ENCODE measurements at regions not wholly inside any gene's neighbourhood (a gene's known extent, or its start where the extent isn't known, plus 50 kb on each side); places are given as distances from the start of the nearest gene placed in this dataset.

DNA sequence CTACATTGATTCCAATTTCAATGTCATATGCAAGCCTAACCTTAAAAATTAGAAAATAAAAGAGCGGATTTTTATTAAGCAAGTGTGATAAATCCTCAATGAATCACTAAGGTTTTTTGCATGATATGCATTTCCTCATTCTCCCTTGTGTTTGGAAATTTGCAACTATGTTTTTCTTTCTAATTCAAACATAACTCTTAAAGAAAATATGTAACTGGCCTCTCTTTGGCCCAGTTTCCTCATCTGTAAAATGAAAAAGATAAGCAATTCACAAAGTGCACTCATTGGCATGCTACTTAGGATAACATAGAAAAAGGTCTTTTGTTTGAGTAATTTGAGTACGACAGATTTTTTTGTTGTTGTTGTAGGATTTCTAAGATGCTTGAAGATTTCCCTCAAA, 295.5 kb downstream of the CDH11 start:
- H3K4me1 ChIP-seq, result no peaks in the 10 kb centered on the region
- H3K27ac ChIP-seq, result no peak overlapping the region
- no peaks in the 10 kb centered on the region for H3K27me3 ChIP-seq
- no peak overlapping the region for H3K4me3 ChIP-seq
- no peak for TF ChIP-seq CTCF (IDR thresholded peaks at IDR 0.05)
- no peak for ATAC-seq
- no peak for DNase-seq
- no peaks in the 10 kb centered on the region for H3K36me3 ChIP-seq
- H3K9me3 ChIP-seq, result no peaks in the 10 kb centered on the region
- intact Hi-C loops (cut with DNase I), result no loop called here

GRCh38 chr16:64823481-64824075, 298.3 kb downstream of the CDH11 start:
- TF ChIP-seq CTCF (IDR thresholded peaks at IDR 0.05), result no peak
- Histone ChIP-seq H3K9me3 (no peaks in the 10 kb centered on the region), H3K27me3 (no peaks in the 10 kb centered on the region), H3K36me3 (no peaks in the 10 kb centered on the region), H3K27ac (no peak overlapping the region), H3K4me3 (no peak overlapping the region), H3K4me1 (no peaks in the 10 kb centered on the region)
- no peak for DNase-seq
- no peak for ATAC-seq
- intact Hi-C loops (cut with DNase I), result no loop called here

DNA sequence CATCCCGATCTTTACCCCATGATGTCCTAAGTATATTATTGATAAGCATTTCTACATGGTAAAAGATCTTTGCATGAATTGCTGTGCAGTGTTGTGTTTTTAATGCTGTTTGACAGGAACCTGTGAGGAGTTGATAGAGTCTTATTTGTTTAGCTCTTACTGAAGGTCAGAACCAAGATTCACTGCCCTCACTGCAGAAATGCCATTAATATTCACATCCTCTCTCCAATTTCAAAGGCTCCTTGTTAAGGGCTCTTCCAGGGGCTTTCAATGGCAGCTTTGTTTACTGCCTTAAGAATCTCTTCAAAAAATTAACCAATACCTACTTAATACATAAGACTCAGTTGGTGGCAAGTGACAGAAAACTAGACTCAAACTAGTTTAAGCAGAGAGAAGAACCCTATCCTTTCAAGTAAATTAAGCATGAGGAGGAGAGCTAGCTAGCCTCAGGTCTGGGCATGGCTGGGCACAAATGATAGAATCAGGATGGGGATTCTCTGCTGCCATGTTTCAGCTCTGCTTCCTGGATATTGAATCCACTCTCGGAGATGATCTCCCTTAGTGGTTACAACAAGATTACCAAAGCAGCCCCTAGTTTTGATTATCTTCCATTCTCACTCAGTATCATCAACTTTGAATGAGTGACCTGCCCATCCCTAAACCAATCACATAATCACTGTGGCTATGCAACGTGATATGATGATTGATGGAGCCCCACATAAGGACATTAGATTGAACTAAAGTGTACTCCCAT, 311.8 kb downstream of the CDH11 start:
- H3K4me1 ChIP-seq, result no peaks in the 10 kb centered on the region
- DNase-seq (no peak), ATAC-seq (no peak)
- intact Hi-C loops (cut with DNase I), result no loop called here
- no peak for TF ChIP-seq CTCF (IDR thresholded peaks at IDR 0.05)
- H3K36me3 ChIP-seq, result no peaks in the 10 kb centered on the region
- H3K27ac ChIP-seq, result no peak overlapping the region
- no peaks in the 10 kb centered on the region for H3K27me3 ChIP-seq
- H3K9me3 ChIP-seq, result no peaks in the 10 kb centered on the region
- H3K4me3 ChIP-seq, result no peak overlapping the region

GRCh38 chr16:64808474-64808873, 313.4 kb downstream of the CDH11 start:
- Histone ChIP-seq H3K4me1 (no peaks in the 10 kb centered on the region), H3K27ac (no peak overlapping the region), H3K9me3 (no peaks in the 10 kb centered on the region), H3K36me3 (no peaks in the 10 kb centered on the region), H3K27me3 (no peaks in the 10 kb centered on the region), H3K4me3 (no peak overlapping the region)
- ATAC-seq (no peak), DNase-seq (no peak)
- no peak for TF ChIP-seq CTCF (IDR thresholded peaks at IDR 0.05)
- intact Hi-C loops (cut with DNase I), result no loop called here

GRCh38 chr16:64791756-64792155, 330.1 kb downstream of the CDH11 start:
- Histone ChIP-seq H3K4me1 (no peaks in the 10 kb centered on the region), H3K4me3 (no peak overlapping the region), H3K9me3 (no peaks in the 10 kb centered on the region), H3K27ac (no peak overlapping the region), H3K36me3 (no peaks in the 10 kb centered on the region), H3K27me3 (no peaks in the 10 kb centered on the region)
- ATAC-seq (no peak), DNase-seq (no peak)
- TF ChIP-seq CTCF (IDR thresholded peaks at IDR 0.05), result no peak
- intact Hi-C loops (cut with DNase I), result no loop called here

Measured in upper lobe of right lung (tissue), 1 donor.